GM10266 (cell line): ENCODE measurements at regions not wholly inside any gene's neighbourhood (a gene's known extent, or its start where the extent isn't known, plus 50 kb on each side); places are given as distances from the start of the nearest gene placed in this dataset.
"Not testable (repeated sequence)": the region's sequence is repeated elsewhere in the genome, so short reads cannot be mapped to it uniquely, and the experiment has no call there.

ENCODE experiments used
- DNase-seq: peaks from one replicate; pipeline ENCODE4 v3.0.0; 2012; ENCODE audit errors: extremely low spot score
- TF ChIP-seq, protein P1 (sequence below): IDR thresholded peaks from 2 replicates; pipeline ENCODE4 v1.5.1; 2012; ENCODE audit warnings: mild to moderate bottlenecking, low read depth; ENCODE audit not compliant: control insufficient read depth, insufficient read depth; ENCODE audit errors: missing control alignments

DNA sequence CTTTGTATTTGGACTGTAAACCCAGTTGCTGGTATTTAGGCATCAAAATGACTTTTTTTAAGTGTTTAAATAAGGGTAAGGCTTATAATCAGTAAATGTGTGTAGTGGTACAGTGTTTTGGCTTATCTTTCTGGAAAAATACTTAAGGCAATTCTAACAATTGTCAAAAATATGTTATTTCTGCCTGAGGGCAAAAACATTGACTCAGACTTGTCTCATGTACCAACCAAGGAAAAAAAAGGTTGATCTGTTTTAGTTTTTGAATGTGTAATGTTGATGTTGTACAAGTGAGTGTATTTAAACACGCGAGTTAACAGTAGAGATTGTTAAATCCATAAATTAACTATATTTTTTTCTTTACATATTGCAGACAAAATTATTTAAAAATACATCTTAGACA, 277.8 kb upstream of the TYRP1 start:
- TF ChIP-seq, protein P1, sequence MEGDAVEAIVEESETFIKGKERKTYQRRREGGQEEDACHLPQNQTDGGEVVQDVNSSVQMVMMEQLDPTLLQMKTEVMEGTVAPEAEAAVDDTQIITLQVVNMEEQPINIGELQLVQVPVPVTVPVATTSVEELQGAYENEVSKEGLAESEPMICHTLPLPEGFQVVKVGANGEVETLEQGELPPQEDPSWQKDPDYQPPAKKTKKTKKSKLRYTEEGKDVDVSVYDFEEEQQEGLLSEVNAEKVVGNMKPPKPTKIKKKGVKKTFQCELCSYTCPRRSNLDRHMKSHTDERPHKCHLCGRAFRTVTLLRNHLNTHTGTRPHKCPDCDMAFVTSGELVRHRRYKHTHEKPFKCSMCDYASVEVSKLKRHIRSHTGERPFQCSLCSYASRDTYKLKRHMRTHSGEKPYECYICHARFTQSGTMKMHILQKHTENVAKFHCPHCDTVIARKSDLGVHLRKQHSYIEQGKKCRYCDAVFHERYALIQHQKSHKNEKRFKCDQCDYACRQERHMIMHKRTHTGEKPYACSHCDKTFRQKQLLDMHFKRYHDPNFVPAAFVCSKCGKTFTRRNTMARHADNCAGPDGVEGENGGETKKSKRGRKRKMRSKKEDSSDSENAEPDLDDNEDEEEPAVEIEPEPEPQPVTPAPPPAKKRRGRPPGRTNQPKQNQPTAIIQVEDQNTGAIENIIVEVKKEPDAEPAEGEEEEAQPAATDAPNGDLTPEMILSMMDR = no peak

DNA sequence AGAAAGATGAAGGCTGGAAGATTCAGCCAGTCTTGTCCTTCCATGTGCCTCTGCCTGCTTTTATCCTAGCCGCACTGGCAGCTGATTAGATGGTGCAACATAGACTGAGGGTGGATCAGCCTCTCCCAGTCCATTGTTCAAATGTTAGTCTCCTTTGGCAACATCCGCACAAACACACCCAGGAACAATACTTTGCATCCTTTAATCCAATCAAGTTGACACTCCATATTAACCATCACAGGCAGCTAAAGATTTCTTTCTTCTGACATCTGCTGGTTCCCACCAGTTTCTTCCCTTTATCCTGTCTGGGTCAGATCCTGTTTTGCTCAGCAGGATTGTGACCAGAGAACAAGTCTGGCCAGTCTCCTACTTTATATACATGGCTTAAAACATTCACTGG, 276.5 kb upstream of the TYRP1 start:
- no peak for DNase-seq
- TF ChIP-seq, protein P1 = no peak

More for the DNA sequence above, 277.8 kb upstream of the TYRP1 start:
- DNase-seq = no peak

DNA sequence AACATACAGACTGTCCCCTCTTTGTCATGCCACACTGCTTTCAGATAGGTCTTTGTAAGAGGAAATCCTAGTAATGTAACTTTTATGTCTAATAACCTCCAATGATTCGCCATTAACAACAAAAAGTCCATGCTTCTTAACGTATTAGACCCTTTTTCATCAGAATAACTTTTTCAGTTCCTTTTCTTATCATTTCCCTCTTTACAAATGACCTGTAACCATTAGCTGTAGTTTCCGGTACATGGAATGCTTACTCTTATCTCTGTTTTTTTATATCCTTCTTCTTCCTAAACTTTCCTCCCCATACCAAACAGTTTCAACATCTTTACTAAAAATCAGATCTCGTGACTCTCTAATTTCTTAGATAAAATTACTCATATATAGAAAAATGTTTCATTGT, 268.9 kb upstream of the TYRP1 start:
- no peak for DNase-seq
- TF ChIP-seq, protein P1 = no peak

DNA sequence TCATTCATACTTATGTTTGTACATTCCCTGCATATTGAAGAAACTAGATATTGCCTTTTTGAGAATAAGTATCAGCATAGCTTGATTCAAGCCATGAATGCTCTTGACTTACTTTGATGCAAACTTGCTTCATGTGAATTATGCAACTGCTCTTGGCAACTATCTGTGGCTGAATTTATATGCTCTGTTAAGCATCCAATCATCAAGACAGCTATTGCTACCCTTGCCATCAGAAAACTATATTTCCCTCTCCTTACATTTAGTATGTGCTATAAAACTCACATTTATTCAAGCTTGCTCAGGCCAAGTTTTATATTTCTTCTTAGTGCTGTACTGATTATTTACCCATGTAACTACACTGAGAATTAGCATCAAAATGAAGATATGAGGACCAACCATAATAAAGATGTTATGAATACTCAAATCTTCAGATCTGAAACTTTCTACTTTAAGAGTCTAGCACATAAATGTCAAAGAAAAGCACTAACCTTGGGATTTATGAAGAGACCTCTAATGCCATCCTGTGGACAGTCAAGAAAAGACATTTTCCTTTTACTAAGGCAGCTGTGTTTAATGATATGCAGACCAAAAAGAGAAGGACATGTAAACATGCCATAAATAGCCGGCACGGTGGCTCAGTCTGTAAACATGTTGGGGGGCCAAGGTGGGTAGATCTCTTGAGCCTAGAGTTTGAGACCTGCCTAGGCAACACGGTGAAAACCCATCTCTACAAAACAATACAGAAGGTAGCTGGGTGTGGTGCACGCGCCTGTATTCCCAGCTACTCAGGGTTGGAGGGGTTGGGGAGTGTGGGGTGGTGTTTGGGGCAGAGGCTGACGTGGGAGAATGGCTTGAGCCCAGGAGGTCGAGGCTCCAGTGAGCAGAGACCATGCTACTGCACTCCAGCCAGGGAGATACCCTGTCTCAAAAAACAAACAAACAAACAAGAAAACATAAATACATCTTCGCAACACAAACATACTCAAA, 267.0 kb upstream of the TYRP1 start:
- TF ChIP-seq, protein P1 = no peak
- no peak for DNase-seq

DNA sequence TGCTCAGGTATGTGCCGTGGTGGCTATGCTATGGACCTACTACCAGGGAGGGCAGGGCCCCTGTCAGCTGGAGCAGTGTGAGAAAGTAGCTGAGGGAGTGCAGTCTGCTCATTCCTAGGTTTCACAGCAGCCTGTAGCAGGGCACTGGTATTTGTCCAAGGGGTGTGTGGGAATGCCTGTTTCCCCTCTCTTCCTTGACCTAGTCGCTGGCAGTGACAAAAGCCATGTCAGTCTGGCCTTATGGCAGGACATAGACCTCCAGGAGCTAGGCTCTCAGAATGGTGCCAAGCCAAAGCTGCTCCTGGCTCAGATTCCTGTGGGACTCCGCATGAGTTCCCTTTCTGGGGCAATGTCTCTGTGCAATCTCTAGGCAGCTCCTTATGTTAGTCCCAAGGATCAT, 253.9 kb upstream of the TYRP1 start:
- DNase-seq = no peak
- TF ChIP-seq, protein P1 = no peak

DNA sequence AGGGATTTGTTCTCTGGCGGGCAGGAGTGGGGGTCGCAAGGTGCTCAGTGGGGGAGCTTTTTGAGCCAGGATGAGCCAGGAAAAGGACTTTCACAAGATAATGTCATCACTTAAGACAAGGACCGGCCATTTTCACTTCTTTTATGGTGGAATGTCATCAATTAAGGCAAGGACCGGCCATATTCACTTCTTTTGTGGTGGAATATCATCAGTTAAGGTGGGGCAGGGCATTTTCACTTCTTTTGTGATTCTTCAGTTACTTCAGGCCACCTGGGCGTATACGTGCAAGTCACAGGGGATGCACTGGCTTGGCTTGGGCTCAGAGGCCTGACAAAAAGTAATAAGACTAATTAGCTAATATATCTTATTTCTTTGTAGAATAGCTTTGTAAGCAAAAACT, 252.1 kb upstream of the TYRP1 start:
- DNase-seq = not testable (repeated sequence)

DNA sequence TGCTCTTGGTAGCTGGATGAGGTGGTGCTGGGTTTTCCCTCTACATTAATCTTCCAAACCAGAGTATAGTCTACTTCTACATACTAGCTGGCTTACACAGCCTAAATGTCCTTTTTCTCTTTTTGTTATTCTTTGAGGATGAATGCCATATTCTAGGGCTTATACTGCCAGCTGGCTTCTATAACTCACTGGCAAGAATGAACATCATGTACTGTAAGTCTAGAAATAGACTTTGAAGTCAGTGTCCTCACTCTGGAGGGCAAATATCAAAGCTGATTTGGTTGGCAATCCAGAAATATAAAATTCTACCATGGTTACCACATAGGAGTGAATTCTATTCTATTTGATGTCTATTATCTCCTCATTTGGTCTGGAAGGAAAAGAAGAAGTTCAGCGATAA, 251.7 kb upstream of the TYRP1 start:
- TF ChIP-seq, protein P1 = no peak
- DNase-seq = no peak

DNA sequence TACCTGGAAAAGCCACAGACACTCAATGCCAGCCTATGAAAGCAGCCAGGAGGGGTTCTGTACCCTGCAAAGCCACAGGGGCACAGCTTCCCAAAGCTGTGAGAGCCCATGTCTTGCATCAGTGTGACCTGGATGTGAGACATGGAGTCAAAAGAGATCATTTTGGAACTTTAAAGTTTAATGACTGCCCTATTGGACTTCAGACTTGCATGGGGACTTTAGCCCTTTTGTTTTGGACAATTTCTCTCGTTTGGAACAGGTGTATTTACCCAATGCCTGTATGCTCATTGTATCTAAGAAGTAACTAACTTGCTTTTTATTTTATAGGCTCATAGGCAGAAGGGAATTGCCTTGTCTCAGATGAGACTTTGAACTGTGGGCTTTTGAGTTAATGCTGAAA, 244.9 kb upstream of the TYRP1 start:
- TF ChIP-seq, protein P1 = no peak
- DNase-seq = no peak
